ENCODE measurements at regions not wholly inside any gene's neighbourhood (a gene's known extent, or its start where the extent isn't known, plus 50 kb on each side); places are given as distances from the start of the nearest gene placed in this dataset.

DNA sequence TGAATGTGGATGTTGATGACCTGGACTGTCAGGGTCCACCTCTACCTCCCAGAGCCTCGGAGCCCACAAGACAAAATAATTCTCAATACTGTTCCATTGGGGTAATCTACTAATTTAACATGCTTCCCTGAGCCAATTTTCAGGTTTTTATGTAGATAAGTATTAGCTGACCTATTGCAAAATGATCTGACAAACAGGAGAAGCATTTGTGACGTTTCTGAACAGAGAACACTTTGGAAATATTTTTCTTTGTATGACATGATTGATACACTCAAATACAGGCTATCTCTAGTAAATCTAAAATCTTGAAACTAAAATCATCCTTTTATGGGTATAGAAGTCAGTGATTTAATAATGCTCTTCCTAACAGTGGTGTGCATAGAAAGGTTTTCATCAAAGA lies 716.6 kb downstream of the KLHL13 start:
- TF ChIP-seq, protein P1, sequence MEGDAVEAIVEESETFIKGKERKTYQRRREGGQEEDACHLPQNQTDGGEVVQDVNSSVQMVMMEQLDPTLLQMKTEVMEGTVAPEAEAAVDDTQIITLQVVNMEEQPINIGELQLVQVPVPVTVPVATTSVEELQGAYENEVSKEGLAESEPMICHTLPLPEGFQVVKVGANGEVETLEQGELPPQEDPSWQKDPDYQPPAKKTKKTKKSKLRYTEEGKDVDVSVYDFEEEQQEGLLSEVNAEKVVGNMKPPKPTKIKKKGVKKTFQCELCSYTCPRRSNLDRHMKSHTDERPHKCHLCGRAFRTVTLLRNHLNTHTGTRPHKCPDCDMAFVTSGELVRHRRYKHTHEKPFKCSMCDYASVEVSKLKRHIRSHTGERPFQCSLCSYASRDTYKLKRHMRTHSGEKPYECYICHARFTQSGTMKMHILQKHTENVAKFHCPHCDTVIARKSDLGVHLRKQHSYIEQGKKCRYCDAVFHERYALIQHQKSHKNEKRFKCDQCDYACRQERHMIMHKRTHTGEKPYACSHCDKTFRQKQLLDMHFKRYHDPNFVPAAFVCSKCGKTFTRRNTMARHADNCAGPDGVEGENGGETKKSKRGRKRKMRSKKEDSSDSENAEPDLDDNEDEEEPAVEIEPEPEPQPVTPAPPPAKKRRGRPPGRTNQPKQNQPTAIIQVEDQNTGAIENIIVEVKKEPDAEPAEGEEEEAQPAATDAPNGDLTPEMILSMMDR (IDR thresholded peaks at IDR 0.05; ENCODE audit: insufficient read depth, low read depth, low read length) = no peak
- TF ChIP-seq EZH2 (IDR thresholded peaks at IDR 0.05; ENCODE audit: insufficient read depth, low read length) = no peak
